ENCODE measurements at regions not wholly inside any gene's neighbourhood (a gene's known extent, or its start where the extent isn't known, plus 50 kb on each side); places are given as distances from the start of the nearest gene placed in this dataset.

DNA sequence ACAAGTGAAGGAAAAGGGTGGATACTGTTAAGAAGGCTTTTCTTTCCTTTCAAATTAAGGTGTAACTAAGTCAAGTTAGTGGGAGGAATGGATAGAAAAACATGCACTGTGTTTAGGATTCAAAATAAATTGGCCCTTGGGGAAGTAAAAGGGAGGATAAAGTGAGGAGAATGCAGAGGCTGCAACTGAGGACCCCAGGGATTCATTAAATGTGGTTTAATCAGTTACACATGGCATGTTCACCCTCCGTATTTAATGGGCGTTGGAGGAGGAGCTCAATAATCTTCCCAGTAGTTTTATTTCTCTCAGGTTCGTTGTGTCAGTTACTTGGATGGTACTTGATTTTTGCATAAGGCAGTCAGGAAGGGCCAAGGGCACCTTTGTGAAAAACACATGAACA is 966.3 kb downstream of the JRKL start:
- TF ChIP-seq, protein P1, sequence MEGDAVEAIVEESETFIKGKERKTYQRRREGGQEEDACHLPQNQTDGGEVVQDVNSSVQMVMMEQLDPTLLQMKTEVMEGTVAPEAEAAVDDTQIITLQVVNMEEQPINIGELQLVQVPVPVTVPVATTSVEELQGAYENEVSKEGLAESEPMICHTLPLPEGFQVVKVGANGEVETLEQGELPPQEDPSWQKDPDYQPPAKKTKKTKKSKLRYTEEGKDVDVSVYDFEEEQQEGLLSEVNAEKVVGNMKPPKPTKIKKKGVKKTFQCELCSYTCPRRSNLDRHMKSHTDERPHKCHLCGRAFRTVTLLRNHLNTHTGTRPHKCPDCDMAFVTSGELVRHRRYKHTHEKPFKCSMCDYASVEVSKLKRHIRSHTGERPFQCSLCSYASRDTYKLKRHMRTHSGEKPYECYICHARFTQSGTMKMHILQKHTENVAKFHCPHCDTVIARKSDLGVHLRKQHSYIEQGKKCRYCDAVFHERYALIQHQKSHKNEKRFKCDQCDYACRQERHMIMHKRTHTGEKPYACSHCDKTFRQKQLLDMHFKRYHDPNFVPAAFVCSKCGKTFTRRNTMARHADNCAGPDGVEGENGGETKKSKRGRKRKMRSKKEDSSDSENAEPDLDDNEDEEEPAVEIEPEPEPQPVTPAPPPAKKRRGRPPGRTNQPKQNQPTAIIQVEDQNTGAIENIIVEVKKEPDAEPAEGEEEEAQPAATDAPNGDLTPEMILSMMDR (conservative IDR thresholded peaks at IDR 0.05; ENCODE audit: low read depth in 2 of 2) = no peak
- TF ChIP-seq CREB1 (CRISPR knock-in tag; IDR thresholded peaks at IDR 0.05; ENCODE audit: low read depth) = no peak
- no peak for TF ChIP-seq EZH2 (IDR thresholded peaks at IDR 0.05; ENCODE audit: low read depth, unreplicated experiment)

Measured in GM23338 (cell line).